Upper lobe of right lung (tissue), 1 donor: ENCODE measurements at regions not wholly inside any gene's neighbourhood (a gene's known extent, or its start where the extent isn't known, plus 50 kb on each side); places are given as distances from the start of the nearest gene placed in this dataset.

Experiments
- ATAC-seq: fragments of 200-7000 bp; cut with Tn5 transposase; one replicate; pipeline ENCODE4 v1.9.1; 2020; ENCODE audit warnings: mild to moderate bottlenecking, moderate library complexity
- DNase-seq: peaks from one replicate; pipeline ENCODE4 v3.0.0-alpha.2; 2020
- H3K27ac ChIP-seq: fragments of 200-600 bp; one replicate; pipeline ENCODE4 v1.8.0; 2022
- H3K27me3 ChIP-seq: fragments of 200-600 bp; one replicate; pipeline ENCODE4 v1.8.0; 2022; ENCODE audit warnings: mild to moderate bottlenecking
- H3K36me3 ChIP-seq: fragments of 200-600 bp; one replicate; pipeline ENCODE4 v1.8.0; 2022
- H3K4me1 ChIP-seq: fragments of 200-600 bp; one replicate; pipeline ENCODE4 v1.8.0; 2022
- H3K4me3 ChIP-seq: fragments of 200-600 bp; one replicate; pipeline ENCODE4 v1.8.0; 2022; ENCODE audit warnings: mild to moderate bottlenecking
- H3K9me3 ChIP-seq: fragments of 200-600 bp; one replicate; pipeline ENCODE4 v1.8.0; 2022
- CTCF ChIP-seq: fragments of 200-600 bp; IDR thresholded peaks from one replicate; pipeline ENCODE4 v1.8.0; 2022; ENCODE audit warnings: antibody characterized with exemption
- intact Hi-C: fragments of 100-400 bp; cut with DNase I; formaldehyde crosslinking; loops from one replicate; pipeline ENCODE4 v1.11.0; 2022
- donor health status: DM: no; HTN: yes; CAD: no; lungs with severe emphysema.

DNA sequence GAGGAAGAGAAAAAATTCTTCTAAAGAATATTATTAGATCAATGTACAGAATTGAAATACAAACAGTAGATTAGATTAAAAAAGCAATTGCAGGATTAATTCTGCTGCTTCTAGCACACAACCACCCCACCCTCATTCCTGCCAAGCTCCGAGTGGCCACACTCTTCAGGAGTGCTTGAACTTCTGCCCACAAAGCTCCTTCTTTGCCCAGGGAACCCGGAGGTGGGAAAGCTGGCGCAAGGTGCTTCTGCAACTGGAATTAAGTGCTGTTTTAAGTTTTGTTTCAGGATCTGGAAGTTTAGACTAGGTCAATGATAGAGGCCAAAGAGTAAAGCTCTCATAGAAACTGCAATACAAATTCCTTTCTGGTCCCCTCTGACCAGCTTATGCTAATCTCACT, 94.1 kb upstream of the BMP4 start:
- Histone ChIP-seq H3K9me3 (no peaks in the 10 kb centered on the region), H3K27me3 (no peaks in the 10 kb centered on the region), H3K4me1 (no peaks in the 10 kb centered on the region), H3K36me3 (no peaks in the 10 kb centered on the region), H3K4me3 (no peak overlapping the region), H3K27ac (peak overlapping the region; percentile 17)
- intact Hi-C loops, result no loop called here
- DNase-seq, result peak; percentile 75
- TF ChIP-seq CTCF, result no peak
- ATAC-seq, result peak; percentile 94

DNA sequence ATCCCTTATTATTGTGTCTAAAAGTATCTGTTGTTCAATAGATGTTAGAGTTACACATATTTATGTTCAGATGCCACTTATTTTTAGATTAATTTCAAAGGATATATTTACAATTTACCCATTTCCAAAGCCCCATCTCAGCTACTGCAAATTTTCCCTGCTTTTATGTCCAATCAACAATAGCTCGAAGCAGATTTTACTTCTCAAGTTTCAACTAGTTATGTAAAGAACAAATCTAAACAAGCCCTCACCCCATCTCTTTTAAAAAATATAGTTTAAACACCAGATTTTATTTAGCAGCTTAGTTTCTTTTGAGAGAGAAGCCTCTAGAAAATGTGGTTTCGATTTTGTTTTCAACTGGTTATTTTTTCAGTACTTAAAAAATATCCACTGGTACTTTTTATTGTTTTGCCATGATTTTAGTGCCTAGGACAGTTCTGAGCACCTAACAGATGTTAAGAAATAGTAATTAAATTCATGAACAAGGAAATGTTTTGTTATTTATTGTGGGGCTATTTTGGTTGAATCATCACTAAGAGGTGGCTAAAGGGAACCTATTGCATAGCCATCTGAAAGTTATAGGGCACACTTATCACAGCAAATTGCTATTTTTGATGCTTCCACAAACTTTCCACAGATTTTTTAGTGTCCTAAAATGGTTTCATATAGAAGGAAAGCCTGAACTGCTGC, 96.2 kb upstream of the BMP4 start:
- no peaks in the 10 kb centered on the region for H3K27me3 ChIP-seq
- H3K9me3 ChIP-seq, result no peaks in the 10 kb centered on the region
- DNase-seq (no peak), ATAC-seq (no peak)
- intact Hi-C loops, result no loop called here
- no peak for TF ChIP-seq CTCF
- H3K4me1 ChIP-seq, result no peaks in the 10 kb centered on the region
- no peak overlapping the region for H3K4me3 ChIP-seq
- H3K27ac ChIP-seq, result no peak overlapping the region
- H3K36me3 ChIP-seq, result no peaks in the 10 kb centered on the region

GRCh38 chr14:54053386-54053745, 96.7 kb upstream of the BMP4 start:
- no peaks in the 10 kb centered on the region for H3K36me3 ChIP-seq
- no peak for TF ChIP-seq CTCF
- H3K4me3 ChIP-seq, result no peak overlapping the region
- H3K27ac ChIP-seq, result no peak overlapping the region
- DNase-seq, result no peak
- intact Hi-C loops, result no loop called here
- no peaks in the 10 kb centered on the region for H3K9me3 ChIP-seq
- ATAC-seq, result no peak
- no peaks in the 10 kb centered on the region for H3K4me1 ChIP-seq
- H3K27me3 ChIP-seq, result no peaks in the 10 kb centered on the region

GRCh38 chr14:54058505-54058904, 101.9 kb upstream of the BMP4 start:
- ATAC-seq (no peak), DNase-seq (no peak)

DNA sequence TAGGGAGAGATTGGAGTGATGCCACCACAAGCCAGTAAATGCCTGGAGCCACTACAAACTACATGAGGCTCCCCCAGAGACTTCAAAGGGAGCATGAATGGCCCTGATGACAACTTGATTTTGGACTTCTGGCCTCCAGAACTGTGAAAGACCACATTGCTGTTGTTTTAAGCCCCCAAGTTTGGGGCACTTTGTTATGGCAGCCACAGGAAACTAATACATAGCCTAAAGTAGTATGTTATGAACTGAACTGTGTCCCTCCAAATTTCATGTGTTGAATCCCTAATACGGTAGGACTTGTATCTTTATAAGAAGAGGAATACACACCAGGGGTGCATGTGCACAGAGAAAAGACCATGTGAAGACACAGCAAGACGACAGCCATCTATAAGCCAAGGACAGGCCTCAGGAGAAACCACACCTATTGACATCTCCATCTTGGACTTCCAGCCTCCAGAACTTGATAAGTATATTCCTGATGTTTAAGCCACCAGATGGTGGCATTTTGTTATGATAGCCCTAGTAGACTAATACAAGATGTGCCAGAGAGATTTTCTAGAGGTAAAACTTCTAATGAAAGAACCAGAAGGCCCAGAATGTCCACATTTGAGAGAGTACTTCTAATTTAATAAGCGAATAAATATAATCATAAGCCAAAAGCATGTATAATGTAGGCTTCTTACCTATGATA, 127.1 kb upstream of the BMP4 start:
- no peaks in the 10 kb centered on the region for H3K36me3 ChIP-seq
- no peaks in the 10 kb centered on the region for H3K9me3 ChIP-seq
- H3K4me1 ChIP-seq, result no peaks in the 10 kb centered on the region
- DNase-seq (no peak), ATAC-seq (no peak)
- H3K27me3 ChIP-seq, result no peaks in the 10 kb centered on the region
- intact Hi-C loops, result no loop called here
- H3K27ac ChIP-seq, result no peak overlapping the region
- TF ChIP-seq CTCF, result no peak
- no peak overlapping the region for H3K4me3 ChIP-seq

More at GRCh38 chr14:54058505-54058904, 101.9 kb upstream of the BMP4 start:
- H3K4me3 ChIP-seq, result no peak overlapping the region
- intact Hi-C loops, result no loop called here
- H3K9me3 ChIP-seq, result no peaks in the 10 kb centered on the region
- H3K27ac ChIP-seq, result no peak overlapping the region
- no peaks in the 10 kb centered on the region for H3K4me1 ChIP-seq
- H3K36me3 ChIP-seq, result no peaks in the 10 kb centered on the region
- H3K27me3 ChIP-seq, result no peaks in the 10 kb centered on the region
- TF ChIP-seq CTCF, result no peak
